ENCODE measurements at regions not wholly inside any gene's neighbourhood (a gene's known extent, or its start where the extent isn't known, plus 50 kb on each side); places are given as distances from the start of the nearest gene placed in this dataset.

GRCh38 chr20:57844626-57845596 lies 135.1 kb upstream of the PMEPA1 start:
- no peak overlapping the region for H3K27ac ChIP-seq
- TF ChIP-seq, protein P1, sequence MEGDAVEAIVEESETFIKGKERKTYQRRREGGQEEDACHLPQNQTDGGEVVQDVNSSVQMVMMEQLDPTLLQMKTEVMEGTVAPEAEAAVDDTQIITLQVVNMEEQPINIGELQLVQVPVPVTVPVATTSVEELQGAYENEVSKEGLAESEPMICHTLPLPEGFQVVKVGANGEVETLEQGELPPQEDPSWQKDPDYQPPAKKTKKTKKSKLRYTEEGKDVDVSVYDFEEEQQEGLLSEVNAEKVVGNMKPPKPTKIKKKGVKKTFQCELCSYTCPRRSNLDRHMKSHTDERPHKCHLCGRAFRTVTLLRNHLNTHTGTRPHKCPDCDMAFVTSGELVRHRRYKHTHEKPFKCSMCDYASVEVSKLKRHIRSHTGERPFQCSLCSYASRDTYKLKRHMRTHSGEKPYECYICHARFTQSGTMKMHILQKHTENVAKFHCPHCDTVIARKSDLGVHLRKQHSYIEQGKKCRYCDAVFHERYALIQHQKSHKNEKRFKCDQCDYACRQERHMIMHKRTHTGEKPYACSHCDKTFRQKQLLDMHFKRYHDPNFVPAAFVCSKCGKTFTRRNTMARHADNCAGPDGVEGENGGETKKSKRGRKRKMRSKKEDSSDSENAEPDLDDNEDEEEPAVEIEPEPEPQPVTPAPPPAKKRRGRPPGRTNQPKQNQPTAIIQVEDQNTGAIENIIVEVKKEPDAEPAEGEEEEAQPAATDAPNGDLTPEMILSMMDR (conservative IDR thresholded peaks at IDR 0.05) = no peak
- TF ChIP-seq ZFX (IDR thresholded peaks at IDR 0.05) = no peak

GRCh38 chr20:57843941-57844625 lies 134.3 kb upstream of the PMEPA1 start:
- H3K27ac ChIP-seq = no peak overlapping the region
- no peak for TF ChIP-seq ZFX (IDR thresholded peaks at IDR 0.05)
- TF ChIP-seq, protein P1 (conservative IDR thresholded peaks at IDR 0.05) = no peak

DNA sequence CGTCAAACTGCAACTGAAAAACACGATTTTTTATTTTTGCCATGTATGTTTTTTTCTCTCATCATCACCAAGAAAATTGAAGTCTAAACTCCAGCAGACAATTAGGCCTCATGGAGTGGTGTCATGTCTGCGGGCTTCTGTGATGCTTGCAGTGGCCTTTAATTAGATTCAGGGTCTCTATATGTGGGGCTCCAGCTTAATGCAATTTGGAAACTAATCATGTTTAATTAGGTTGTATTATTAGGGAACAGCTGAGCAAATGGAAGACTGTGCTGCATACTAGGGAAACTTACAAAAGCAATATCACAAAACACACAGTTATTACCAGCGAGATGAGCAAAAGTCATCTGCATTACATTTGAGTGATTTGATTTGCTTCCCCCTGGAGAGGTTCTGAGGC lies 132.9 kb upstream of the PMEPA1 start:
- no peak for TF ChIP-seq ZFX (IDR thresholded peaks at IDR 0.05)
- TF ChIP-seq, protein P1 (conservative IDR thresholded peaks at IDR 0.05) = no peak
- H3K27ac ChIP-seq = no peak overlapping the region

GRCh38 chr20:57841297-57841866 lies 131.6 kb upstream of the PMEPA1 start:
- no peak overlapping the region for H3K27ac ChIP-seq
- no peak for TF ChIP-seq ZFX (IDR thresholded peaks at IDR 0.05)
- TF ChIP-seq, protein P1 (conservative IDR thresholded peaks at IDR 0.05) = no peak

- TF ChIP-seq, protein P1 (conservative IDR thresholded peaks at IDR 0.05) = no peak
- no peak for TF ChIP-seq ZFX (IDR thresholded peaks at IDR 0.05)
- no peak overlapping the region for H3K27ac ChIP-seq
Observed at GRCh38 chr20:57840504-57841296, 130.9 kb upstream of the PMEPA1 start.

DNA sequence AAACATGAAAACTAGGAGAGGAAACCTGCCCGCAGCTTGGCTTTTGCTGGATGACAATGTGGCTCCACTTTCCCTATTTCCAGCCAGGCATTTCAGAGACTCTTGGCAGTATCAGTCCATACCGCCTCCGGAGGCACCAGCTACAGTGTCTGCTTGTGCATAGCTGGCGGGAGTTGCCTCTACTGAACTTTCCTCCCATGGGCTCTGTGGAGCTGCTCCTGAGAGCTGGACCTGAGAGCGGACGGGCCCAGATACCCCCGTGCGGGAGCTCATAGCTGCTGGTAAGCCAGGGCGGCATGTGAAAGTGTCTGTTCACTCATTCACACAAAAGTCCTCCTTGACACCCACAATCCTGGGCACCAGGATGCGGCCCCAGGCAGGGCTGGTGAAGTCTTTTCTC lies 130.3 kb upstream of the PMEPA1 start:
- H3K27ac ChIP-seq = no peak overlapping the region
- TF ChIP-seq, protein P1 (conservative IDR thresholded peaks at IDR 0.05) = no peak
- no peak for TF ChIP-seq ZFX (IDR thresholded peaks at IDR 0.05)
